ENCODE measurements at regions not wholly inside any gene's neighbourhood (a gene's known extent, or its start where the extent isn't known, plus 50 kb on each side); places are given as distances from the start of the nearest gene placed in this dataset.

DNA sequence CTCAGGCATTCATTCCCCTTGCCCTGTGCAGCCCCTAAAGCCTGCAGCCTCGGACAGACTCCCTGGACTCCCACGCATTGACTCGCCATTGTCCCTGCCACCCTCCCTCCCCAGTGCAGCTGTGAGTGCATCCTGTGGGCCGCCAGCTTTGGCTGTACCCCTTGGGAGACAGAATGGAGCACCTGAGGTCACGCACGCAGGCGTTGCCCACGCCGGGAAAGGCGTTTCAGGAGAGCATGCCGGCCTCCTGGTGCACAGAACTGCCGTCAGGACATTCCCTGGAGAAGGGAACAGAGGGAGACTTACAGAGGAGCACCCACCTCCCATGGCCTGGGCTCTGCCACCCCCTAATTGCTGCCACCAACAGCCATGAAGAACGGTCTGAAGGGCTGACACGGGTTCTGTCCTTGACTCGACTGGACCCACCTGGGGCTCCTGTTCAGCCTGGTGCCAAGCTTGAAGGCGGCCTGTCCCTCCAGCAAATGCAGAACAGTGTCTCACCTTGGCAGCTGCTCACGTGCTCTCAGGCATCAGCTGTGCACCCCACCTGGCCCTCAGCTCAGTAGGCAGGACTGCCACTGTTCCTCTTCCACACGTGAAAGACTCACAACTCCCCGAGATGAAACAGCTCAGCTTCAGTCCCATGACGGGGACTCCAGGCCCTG is 503.8 kb downstream of the BRD1 start:
- TF ChIP-seq, protein P1, sequence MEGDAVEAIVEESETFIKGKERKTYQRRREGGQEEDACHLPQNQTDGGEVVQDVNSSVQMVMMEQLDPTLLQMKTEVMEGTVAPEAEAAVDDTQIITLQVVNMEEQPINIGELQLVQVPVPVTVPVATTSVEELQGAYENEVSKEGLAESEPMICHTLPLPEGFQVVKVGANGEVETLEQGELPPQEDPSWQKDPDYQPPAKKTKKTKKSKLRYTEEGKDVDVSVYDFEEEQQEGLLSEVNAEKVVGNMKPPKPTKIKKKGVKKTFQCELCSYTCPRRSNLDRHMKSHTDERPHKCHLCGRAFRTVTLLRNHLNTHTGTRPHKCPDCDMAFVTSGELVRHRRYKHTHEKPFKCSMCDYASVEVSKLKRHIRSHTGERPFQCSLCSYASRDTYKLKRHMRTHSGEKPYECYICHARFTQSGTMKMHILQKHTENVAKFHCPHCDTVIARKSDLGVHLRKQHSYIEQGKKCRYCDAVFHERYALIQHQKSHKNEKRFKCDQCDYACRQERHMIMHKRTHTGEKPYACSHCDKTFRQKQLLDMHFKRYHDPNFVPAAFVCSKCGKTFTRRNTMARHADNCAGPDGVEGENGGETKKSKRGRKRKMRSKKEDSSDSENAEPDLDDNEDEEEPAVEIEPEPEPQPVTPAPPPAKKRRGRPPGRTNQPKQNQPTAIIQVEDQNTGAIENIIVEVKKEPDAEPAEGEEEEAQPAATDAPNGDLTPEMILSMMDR (IDR thresholded peaks at IDR 0.05): no peak
- TF ChIP-seq, protein P2, sequence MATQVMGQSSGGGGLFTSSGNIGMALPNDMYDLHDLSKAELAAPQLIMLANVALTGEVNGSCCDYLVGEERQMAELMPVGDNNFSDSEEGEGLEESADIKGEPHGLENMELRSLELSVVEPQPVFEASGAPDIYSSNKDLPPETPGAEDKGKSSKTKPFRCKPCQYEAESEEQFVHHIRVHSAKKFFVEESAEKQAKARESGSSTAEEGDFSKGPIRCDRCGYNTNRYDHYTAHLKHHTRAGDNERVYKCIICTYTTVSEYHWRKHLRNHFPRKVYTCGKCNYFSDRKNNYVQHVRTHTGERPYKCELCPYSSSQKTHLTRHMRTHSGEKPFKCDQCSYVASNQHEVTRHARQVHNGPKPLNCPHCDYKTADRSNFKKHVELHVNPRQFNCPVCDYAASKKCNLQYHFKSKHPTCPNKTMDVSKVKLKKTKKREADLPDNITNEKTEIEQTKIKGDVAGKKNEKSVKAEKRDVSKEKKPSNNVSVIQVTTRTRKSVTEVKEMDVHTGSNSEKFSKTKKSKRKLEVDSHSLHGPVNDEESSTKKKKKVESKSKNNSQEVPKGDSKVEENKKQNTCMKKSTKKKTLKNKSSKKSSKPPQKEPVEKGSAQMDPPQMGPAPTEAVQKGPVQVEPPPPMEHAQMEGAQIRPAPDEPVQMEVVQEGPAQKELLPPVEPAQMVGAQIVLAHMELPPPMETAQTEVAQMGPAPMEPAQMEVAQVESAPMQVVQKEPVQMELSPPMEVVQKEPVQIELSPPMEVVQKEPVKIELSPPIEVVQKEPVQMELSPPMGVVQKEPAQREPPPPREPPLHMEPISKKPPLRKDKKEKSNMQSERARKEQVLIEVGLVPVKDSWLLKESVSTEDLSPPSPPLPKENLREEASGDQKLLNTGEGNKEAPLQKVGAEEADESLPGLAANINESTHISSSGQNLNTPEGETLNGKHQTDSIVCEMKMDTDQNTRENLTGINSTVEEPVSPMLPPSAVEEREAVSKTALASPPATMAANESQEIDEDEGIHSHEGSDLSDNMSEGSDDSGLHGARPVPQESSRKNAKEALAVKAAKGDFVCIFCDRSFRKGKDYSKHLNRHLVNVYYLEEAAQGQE (IDR thresholded peaks at IDR 0.05; ENCODE audit: insufficient read depth in 1 of 2, low read depth in 2 of 2, low read length in 1 of 2): no peak
- TF ChIP-seq POLR2AphosphoS5 (IDR thresholded peaks at IDR 0.05; ENCODE audit: low read depth, low read length) (no peak), TCF7L2 (IDR thresholded peaks at IDR 0.05; ENCODE audit: low read depth, low read length) (no peak), SIN3A (IDR thresholded peaks at IDR 0.05; ENCODE audit: borderline replicate concordance, insufficient read depth, low read depth, low read length) (no peak)

Data from Panc1 (cell line).